ENCODE measurements at regions not wholly inside any gene's neighbourhood (a gene's known extent, or its start where the extent isn't known, plus 50 kb on each side); places are given as distances from the start of the nearest gene placed in this dataset.

DNA sequence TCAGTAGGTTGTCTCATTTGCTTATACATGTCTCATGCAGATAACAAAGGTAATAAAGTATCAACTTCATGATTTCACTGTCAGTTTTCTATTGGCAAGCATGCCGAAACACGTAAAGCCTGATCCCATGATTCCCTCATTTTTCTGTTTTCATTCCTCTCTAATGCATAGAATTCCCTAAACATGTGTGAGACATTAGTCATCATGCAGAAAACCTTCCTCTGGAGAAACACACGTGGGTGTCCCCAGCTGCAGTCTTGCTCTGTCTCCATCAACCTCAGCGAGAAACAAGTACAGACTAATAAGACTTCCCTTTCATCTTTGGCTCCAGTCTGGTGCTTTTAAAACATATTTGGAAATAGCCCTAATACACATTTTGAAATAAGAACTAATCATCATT is 432.7 kb upstream of the VSTM2A start:
- TF ChIP-seq, protein P1, sequence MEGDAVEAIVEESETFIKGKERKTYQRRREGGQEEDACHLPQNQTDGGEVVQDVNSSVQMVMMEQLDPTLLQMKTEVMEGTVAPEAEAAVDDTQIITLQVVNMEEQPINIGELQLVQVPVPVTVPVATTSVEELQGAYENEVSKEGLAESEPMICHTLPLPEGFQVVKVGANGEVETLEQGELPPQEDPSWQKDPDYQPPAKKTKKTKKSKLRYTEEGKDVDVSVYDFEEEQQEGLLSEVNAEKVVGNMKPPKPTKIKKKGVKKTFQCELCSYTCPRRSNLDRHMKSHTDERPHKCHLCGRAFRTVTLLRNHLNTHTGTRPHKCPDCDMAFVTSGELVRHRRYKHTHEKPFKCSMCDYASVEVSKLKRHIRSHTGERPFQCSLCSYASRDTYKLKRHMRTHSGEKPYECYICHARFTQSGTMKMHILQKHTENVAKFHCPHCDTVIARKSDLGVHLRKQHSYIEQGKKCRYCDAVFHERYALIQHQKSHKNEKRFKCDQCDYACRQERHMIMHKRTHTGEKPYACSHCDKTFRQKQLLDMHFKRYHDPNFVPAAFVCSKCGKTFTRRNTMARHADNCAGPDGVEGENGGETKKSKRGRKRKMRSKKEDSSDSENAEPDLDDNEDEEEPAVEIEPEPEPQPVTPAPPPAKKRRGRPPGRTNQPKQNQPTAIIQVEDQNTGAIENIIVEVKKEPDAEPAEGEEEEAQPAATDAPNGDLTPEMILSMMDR (conservative IDR thresholded peaks at IDR 0.05; ENCODE audit: low read depth, low read length): no peak
- TF ChIP-seq RAD21 (IDR thresholded peaks at IDR 0.05; ENCODE audit: low read length): no peak
- no peak for TF ChIP-seq POLR2A (IDR thresholded peaks at IDR 0.05; ENCODE audit: low read depth, low read length)
- no peak for TF ChIP-seq RFX5 (IDR thresholded peaks at IDR 0.05; ENCODE audit: low read depth, low read length)
